HL-60 (cell line): ENCODE measurements at regions not wholly inside any gene's neighbourhood (a gene's known extent, or its start where the extent isn't known, plus 50 kb on each side); places are given as distances from the start of the nearest gene placed in this dataset.

Experiments used
- DNase-seq, 2 experiments: peaks; one replicate each; pipeline ENCODE4 v3.0.0-alpha.2; 2010 to 2020; ENCODE audit warnings: low read depth in 1 of 2, low spot score in 1 of 2
- H3K27ac ChIP-seq: fragments of 250-450 bp; sonication (Bioruptor Pico); replicated peaks from 2 replicates; pipeline ENCODE4 v1.5.1; 2020; ENCODE audit warnings: mild to moderate bottlenecking, moderate library complexity
- H3K27me3 ChIP-seq: fragments of 250-450 bp; sonication (Bioruptor Pico); 2 replicates; pipeline ENCODE4 v1.5.1; 2021; ENCODE audit warnings: mild to moderate bottlenecking, moderate library complexity; ENCODE audit not compliant: insufficient read depth, poor library complexity, severe bottlenecking
- H3K4me3 ChIP-seq: replicated peaks from 2 replicates; pipeline ENCODE4 v1.5.1; 2011; ENCODE audit warnings: mild to moderate bottlenecking, control low read depth, low read length; ENCODE audit not compliant: insufficient read depth
- CTCF ChIP-seq: IDR thresholded peaks from one replicate; pipeline ENCODE4 v1.5.1; 2011; ENCODE audit warnings: low read length, control low read depth, inconsistent platforms; ENCODE audit not compliant: insufficient read depth
- GABPA ChIP-seq: IDR thresholded peaks from 2 replicates; pipeline ENCODE4 v1.6.1; 2012; ENCODE audit warnings: low read depth
- POLR2AphosphoS5 ChIP-seq: IDR thresholded peaks from 2 replicates; pipeline ENCODE4 v1.6.1; 2012; ENCODE audit warnings: low read depth
- REST ChIP-seq: IDR thresholded peaks from 2 replicates; pipeline ENCODE4 v1.6.1; 2012; ENCODE audit warnings: low read depth; ENCODE audit not compliant: insufficient replicate concordance
- SPI1 ChIP-seq: IDR thresholded peaks from 2 replicates; pipeline ENCODE4 v1.6.1; 2012; ENCODE audit warnings: low read depth, mild to moderate bottlenecking, borderline replicate concordance

DNA sequence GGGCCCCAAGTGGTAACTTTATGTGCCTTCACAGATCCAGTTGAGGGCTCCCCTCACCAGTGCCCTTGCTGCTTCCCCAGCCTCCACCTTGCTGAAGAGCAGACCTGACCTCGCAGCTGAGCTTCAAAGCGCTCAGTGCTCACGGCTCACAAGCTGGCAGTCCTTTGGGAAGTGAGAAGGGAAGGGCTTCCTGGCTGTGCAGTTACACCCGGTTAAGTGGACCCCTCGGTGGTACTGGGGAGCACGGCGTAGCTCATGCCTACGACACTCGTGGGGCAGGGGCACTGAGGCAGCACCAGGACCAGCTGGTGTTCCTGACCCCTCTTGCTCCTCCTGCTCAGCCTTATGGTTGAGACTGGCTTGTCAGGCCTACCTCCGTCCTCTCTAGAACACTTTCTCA lies 629.0 kb upstream of the TBL1XR1 start:
- H3K27me3 ChIP-seq = no peaks in the 10 kb centered on the region
- no peak for DNase-seq
- no peak overlapping the region for H3K27ac ChIP-seq
- no peak overlapping the region for H3K4me3 ChIP-seq
- no peak for TF ChIP-seq GABPA
- no peak for TF ChIP-seq CTCF
- TF ChIP-seq REST = no peak
- TF ChIP-seq POLR2AphosphoS5 = no peak
- TF ChIP-seq SPI1 = no peak

GRCh38 chr3:177827511-177828207 lies 630.4 kb upstream of the TBL1XR1 start:
- no peak for DNase-seq
- Histone ChIP-seq H3K4me3 (no peak overlapping the region), H3K27ac (no peak overlapping the region), H3K27me3 (no peaks in the 10 kb centered on the region)
- TF ChIP-seq SPI1 = no peak
- no peak for TF ChIP-seq REST
- TF ChIP-seq GABPA = no peak
- TF ChIP-seq POLR2AphosphoS5 = no peak
- TF ChIP-seq CTCF = no peak

- TF ChIP-seq POLR2AphosphoS5 (no peak), SPI1 (no peak), REST (no peak), GABPA (no peak), CTCF (no peak)
- H3K27ac ChIP-seq = no peak overlapping the region
- DNase-seq = no peak
- no peaks in the 10 kb centered on the region for H3K27me3 ChIP-seq
- no peak overlapping the region for H3K4me3 ChIP-seq
These were observed 630.9 kb upstream of the TBL1XR1 start for GRCh38 chr3:177828208-177828565.
